NCI-H460 (cell line): ENCODE measurements at regions not wholly inside any gene's neighbourhood (a gene's known extent, or its start where the extent isn't known, plus 50 kb on each side); places are given as distances from the start of the nearest gene placed in this dataset.
"Not testable (repeated sequence)": the region's sequence is repeated elsewhere in the genome, so short reads cannot be mapped to it uniquely, and the experiment has no call there.

ENCODE experiments used
- DNase-seq: peaks from one replicate; pipeline ENCODE4 v3.0.0-alpha.2; 2016; ENCODE audit warnings: low read depth; ENCODE audit errors: extremely low read depth

DNA sequence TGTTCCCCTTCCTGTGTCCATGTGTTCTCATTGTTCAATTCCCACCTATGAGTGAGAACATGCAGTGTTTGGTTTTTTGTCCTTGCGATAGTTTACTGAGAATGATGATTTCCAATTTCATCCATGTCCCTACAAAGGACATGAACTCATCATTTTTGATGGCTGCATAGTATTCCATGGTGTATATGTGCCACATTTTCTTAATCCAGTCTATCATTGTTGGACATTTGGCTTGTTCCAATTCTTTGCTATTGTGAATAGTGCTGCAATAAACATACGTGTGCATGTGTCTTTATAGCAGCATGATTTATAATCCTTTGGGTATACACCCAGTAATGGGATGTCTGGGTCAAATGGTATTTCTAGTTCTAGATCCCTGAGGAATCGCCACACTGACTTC, 712.5 kb upstream of the ADGRB3 start:
- DNase-seq, result not testable (repeated sequence)

- not testable (repeated sequence) for DNase-seq
Measured at GRCh38 chr6:67920040-67920439, 715.0 kb upstream of the ADGRB3 start.

DNA sequence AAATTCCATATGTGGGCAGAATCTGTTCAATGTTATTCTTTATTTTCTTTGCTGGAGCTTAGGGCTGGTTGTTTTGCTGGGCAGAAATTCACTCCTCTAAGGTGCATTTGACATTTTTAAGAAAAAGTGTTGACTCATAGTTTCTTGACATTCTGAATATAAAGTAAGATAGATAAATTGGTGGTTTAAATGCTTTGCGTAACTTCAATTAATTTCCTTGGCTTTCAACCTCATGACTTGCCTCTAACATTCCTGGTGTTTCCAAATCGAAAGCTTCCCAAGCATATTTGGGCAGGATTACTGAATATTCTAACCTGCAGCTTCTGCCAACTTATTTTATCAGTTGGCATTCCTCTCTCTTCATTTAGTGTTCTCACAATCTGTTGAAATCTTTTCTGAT, 718.7 kb upstream of the ADGRB3 start:
- no peak for DNase-seq

GRCh38 chr6:67914419-67914818, 720.7 kb upstream of the ADGRB3 start:
- no peak for DNase-seq

DNA sequence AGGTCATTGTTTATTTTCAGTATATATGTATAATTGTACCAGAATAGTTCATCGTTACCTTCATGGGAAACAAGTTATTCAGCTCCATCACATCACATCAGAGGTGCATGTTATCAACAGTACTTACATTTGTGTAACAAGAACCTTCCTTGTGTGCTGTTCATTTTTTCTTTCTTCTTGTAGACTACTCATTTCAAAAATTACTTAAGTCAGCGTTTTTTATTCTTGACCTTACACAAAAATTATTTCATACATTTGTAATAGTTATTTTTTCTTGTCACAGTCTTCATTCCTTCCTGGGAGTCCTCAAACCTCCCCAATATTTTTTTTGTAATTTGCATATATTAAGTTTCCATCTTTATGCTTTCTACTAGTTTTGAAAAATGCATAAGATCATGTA, 725.7 kb upstream of the ADGRB3 start:
- DNase-seq, result no peak

GRCh38 chr6:67908379-67908778, 726.7 kb upstream of the ADGRB3 start:
- DNase-seq, result no peak

DNA sequence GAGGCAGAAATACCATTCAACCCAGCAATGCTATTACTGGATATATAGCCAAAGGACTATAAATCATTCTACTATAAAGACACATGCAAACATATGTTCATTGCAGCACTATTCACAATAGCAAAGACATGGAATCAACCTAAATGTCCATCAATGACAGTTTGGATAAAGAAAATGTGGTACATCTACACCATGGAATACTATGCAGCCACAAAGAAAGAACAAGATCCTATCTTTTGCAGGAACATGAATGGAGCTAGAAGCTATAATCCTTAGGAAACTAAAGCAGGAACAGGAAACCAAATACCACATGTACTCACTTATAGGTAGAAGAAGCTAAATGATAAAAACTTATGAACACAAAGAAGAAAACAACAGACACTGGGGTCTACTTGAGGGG, 730.3 kb upstream of the ADGRB3 start:
- not testable (repeated sequence) for DNase-seq

GRCh38 chr6:67898875-67899274, 736.2 kb upstream of the ADGRB3 start:
- DNase-seq, result no peak

DNA sequence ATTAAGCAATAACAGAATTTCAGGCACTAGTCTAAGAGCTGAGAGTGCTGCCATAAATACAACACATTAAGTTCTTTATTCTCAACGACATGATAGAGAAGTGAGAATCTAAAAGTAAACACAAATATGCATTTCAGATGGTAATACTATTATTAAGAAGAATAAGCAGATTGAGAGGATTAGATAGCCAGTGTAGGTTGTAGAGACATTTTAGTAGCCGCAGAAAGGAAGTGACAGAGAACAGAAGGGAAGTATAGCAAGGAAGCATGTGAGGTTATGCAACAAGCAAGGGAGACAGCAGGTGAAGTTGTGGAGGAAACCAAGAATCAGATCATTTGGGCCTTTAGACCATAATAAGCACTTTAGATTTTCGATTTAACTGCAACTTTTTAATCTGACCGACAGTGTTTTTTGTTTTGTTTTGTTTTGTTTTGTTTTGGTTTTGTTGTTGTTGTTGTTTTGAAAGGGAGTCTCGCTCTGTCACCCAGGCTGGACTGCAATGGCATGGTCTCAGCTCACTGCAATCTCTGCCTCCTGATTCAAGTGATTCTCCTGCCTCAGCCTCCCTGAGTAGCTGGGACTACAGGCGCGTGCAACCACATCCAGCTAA, 737.0 kb upstream of the ADGRB3 start:
- DNase-seq, result no peak

GRCh38 chr6:67896476-67896875, 738.6 kb upstream of the ADGRB3 start:
- no peak for DNase-seq

DNA sequence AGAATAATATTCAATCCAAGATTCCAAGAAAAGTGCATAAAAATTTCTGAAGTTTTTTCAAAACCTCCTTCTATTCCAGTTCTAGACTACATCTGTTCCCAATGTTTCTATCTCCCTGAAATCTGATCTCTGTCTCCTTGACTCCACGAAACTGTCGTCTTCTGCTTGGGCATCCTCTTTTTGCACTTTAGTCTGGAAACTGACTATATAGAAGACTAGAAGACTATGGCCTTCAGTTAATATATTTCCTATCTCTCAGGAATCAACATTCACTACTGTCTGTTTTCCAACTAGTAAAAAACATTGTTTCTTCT, 745.4 kb upstream of the ADGRB3 start:
- DNase-seq, result no peak

GRCh38 chr6:67888886-67889681, 746.0 kb upstream of the ADGRB3 start:
- DNase-seq, result no peak

DNA sequence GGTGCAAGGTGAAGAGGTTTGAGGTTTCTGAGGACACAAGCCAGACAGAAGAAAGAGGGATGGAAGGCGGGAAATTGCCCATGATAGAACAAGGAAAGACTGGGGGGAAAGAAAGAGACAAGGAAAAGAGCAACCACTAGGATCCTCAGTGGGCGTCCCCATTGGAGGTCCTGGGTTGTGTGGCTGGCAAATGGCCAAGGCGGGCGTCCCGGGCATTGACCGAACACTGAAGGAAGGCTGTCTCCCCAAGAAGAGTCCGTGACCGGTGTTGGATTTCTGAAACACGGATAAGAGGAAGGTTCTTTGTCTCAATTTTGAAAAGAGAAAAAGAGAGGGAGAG, 746.6 kb upstream of the ADGRB3 start:
- DNase-seq, result no peak

DNA sequence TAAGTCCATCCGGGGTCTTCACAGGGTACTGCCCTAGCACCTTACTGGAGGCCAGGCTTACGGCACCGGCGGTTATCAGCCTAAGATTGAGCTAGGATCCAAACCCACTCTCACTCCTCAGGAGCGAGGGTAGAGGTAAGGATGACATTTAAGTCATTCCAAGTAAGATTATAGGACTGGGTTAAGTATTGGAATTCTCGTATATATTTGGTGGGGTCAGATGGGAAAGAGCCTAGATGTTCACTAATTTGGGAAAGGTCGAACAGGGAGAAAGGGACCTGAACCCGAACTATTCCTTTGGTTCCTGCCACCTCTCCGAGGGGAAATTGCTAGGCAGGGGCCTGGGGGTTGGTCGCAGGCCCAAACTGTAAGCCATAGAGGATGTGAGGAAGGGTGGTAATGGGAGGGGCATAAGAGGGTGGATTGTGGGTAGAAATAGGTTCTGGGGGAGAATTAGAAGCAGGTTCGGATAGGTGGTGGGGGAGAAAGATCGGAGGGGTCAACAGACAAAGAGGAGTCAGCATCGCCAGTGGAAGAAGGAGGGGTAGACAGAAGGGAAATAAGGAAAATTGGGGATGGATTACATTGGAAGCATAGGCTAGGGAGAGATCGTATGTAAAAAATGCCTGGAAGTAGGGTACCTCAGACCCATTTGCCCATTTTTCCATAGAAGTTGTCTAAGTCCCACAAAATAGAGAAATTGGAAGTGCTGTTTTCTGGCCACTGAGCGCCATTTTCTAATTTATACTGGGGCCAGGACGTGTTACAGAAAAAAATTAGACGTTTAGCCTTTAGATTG, 747.1 kb upstream of the ADGRB3 start:
- no peak for DNase-seq

DNA sequence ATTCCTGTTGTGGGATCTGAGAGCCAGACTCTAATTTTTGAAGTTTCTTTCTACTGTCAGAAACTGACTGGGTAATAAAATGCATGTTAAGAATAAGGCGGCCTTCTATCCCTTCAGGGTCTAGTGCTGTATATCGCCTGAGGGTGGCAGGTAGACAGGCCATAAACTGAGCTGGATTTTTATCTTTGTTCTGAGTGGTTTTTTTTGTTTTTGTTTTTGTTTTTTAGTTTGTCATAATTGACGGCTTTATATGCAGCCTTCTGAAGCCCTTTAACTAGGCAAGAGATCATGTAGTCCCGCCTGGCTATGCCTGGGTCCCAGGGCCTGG, 747.7 kb upstream of the ADGRB3 start:
- DNase-seq, result no peak

DNA sequence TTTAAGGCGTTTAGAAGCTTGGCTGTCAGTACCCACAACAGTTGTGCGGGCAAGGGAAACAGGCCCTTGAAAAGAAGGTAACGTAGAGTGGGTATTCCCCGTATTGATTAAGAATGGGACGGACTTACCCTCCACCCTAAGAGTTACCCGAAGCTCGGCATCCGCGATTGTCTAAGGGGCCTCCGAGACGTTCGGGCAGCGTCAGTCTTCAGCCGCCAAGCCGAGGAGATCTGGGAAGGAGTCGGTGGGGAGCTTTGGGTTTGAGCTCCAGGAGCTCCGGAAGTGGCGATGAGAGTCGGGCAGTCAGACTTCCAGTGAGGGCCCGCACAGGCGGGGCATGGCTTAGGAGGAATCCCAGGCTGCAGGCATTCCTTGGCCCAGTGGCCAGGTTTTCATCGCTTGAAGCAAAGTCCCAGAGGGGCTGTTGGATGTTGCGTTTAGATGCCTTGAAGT, 748.2 kb upstream of the ADGRB3 start:
- DNase-seq, result no peak

- DNase-seq, result no peak
Measured at GRCh38 chr6:67886036-67886707, 748.9 kb upstream of the ADGRB3 start.

DNA sequence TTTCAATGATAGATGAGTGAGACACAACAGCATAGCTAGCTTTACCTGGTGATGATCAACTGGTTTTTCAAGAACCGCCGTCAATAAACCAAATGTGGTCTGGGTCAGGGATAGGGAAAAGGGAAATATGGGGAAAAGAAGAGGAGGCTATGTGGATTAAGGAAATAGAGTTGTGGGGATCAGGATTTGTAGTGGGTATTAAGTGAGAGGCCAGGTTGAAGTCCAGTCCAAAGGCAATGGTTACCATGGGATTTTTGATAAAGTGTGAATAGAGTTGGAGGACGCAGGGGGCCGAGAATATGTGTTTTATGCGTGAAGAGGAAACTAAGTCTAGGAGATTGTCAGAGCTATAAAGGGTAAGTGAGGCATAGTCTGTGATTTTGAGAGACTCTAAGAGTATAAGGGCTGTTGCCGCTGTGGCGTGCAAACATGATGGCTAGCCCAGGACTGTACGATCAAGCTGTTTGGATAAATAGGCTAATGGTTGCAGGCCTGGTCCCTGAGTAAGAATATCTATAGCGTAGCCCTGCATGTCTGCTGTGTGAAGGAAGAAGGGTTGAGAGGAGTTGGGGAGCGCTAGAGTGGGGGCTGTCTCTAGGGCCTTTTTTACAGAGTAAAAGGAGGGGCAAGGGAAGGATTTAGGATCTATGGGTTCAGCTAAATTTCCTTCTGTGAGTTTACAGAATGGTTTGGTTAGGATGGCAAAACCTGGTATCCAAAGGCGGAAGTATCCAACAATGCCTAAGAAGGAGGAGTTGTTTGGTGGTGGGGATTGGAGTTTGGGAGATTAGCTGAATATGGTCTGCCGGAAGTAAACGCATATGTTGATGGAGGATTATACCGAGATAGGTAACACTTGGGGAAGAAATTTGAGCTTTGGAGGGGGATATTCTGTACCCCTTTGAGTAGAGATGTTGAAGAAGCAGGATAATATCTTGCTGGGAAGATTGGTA, 749.7 kb upstream of the ADGRB3 start:
- DNase-seq, result no peak

- no peak for DNase-seq
Measured at GRCh38 chr6:67884442-67884841, 750.6 kb upstream of the ADGRB3 start.
